ENCODE measurements at regions not wholly inside any gene's neighbourhood (a gene's known extent, or its start where the extent isn't known, plus 50 kb on each side); places are given as distances from the start of the nearest gene placed in this dataset.

- Mint-ChIP-seq H3K9me3 (no peaks in the 10 kb centered on the region), H3K4me3 (no peak overlapping the region), H3K4me1 (no peaks in the 10 kb centered on the region), H3K27ac (no peak overlapping the region), H3K27me3 (ENCODE audit: low read depth) (peaks cover 3% of the 10 kb centered on the region), H3K36me3 (ENCODE audit: low read depth) (no peaks in the 10 kb centered on the region)
- no peak for TF ChIP-seq CTCF (IDR thresholded peaks at IDR 0.05; ENCODE audit: unreplicated experiment in 3 of 3)
Measured at GRCh38 chr7:96447109-96447645, 125.3 kb upstream of the SLC25A13 start.

- H3K4me3 Mint-ChIP-seq, result no peak overlapping the region
- no peak for TF ChIP-seq CTCF (IDR thresholded peaks at IDR 0.05; ENCODE audit: unreplicated experiment in 3 of 3)
- H3K9me3 Mint-ChIP-seq, result no peaks in the 10 kb centered on the region
- H3K4me1 Mint-ChIP-seq, result no peaks in the 10 kb centered on the region
- H3K36me3 Mint-ChIP-seq (ENCODE audit: low read depth), result no peaks in the 10 kb centered on the region
- H3K27me3 Mint-ChIP-seq (ENCODE audit: low read depth), result peaks cover 3% of the 10 kb centered on the region
- H3K27ac Mint-ChIP-seq, result no peak overlapping the region
Measured at GRCh38 chr7:96441436-96442084, 119.7 kb upstream of the SLC25A13 start.

- no peaks in the 10 kb centered on the region for H3K36me3 Mint-ChIP-seq (ENCODE audit: low read depth)
- no peaks in the 10 kb centered on the region for H3K4me1 Mint-ChIP-seq
- no peaks in the 10 kb centered on the region for H3K9me3 Mint-ChIP-seq
- H3K4me3 Mint-ChIP-seq, result no peak overlapping the region
- H3K27ac Mint-ChIP-seq, result no peak overlapping the region
- TF ChIP-seq CTCF (IDR thresholded peaks at IDR 0.05; ENCODE audit: unreplicated experiment in 3 of 3), result no peak
- peaks cover 3% of the 10 kb centered on the region for H3K27me3 Mint-ChIP-seq (ENCODE audit: low read depth)
Measured at GRCh38 chr7:96440328-96440727, 118.4 kb upstream of the SLC25A13 start.

GRCh38 chr7:96436880-96437279 lies 115.0 kb upstream of the SLC25A13 start:
- no peak overlapping the region for H3K27ac Mint-ChIP-seq
- H3K27me3 Mint-ChIP-seq (ENCODE audit: low read depth), result no peaks in the 10 kb centered on the region
- H3K4me3 Mint-ChIP-seq, result no peak overlapping the region
- H3K36me3 Mint-ChIP-seq (ENCODE audit: low read depth), result no peaks in the 10 kb centered on the region
- H3K4me1 Mint-ChIP-seq, result no peaks in the 10 kb centered on the region
- peaks cover 2% of the 10 kb centered on the region for H3K9me3 Mint-ChIP-seq
- no peak for TF ChIP-seq CTCF (IDR thresholded peaks at IDR 0.05; ENCODE audit: unreplicated experiment in 3 of 3)

GRCh38 chr7:96430356-96430755 lies 108.5 kb upstream of the SLC25A13 start:
- no peaks in the 10 kb centered on the region for H3K4me1 Mint-ChIP-seq
- no peaks in the 10 kb centered on the region for H3K27me3 Mint-ChIP-seq (ENCODE audit: low read depth)
- no peak for TF ChIP-seq CTCF (IDR thresholded peaks at IDR 0.05; ENCODE audit: unreplicated experiment in 3 of 3)
- H3K9me3 Mint-ChIP-seq, result peaks cover 2% of the 10 kb centered on the region
- no peak overlapping the region for H3K27ac Mint-ChIP-seq
- H3K36me3 Mint-ChIP-seq (ENCODE audit: low read depth), result no peaks in the 10 kb centered on the region
- H3K4me3 Mint-ChIP-seq, result no peak overlapping the region

GRCh38 chr7:96427143-96427542 lies 105.2 kb upstream of the SLC25A13 start:
- Mint-ChIP-seq H3K36me3 (ENCODE audit: low read depth) (no peaks in the 10 kb centered on the region), H3K9me3 (no peaks in the 10 kb centered on the region), H3K27me3 (ENCODE audit: low read depth) (no peaks in the 10 kb centered on the region), H3K4me1 (no peaks in the 10 kb centered on the region), H3K4me3 (no peak overlapping the region), H3K27ac (no peak overlapping the region)
- TF ChIP-seq CTCF (IDR thresholded peaks at IDR 0.05; ENCODE audit: unreplicated experiment in 3 of 3), result no peak
